HEK293 (cell line): ENCODE measurements at regions not wholly inside any gene's neighbourhood (a gene's known extent, or its start where the extent isn't known, plus 50 kb on each side); places are given as distances from the start of the nearest gene placed in this dataset.

Experiments
- CTCF ChIA-PET: fragments of 350-600 bp; formaldehyde crosslinking; extraction: SDS; loops from one replicate; lab custom pipeline; 2021; ENCODE audit warnings: antibody characterized with exemption; lab: Yijun Ruan, JAX
- POLR2A ChIA-PET: fragments of 300-600 bp; formaldehyde crosslinking; extraction: SDS; loops from one replicate; lab custom pipeline; 2020; ENCODE audit warnings: antibody characterized with exemption, inconsistent platforms; lab: Yijun Ruan, JAX
- H3K27ac ChIP-seq: fragments of 200-500 bp; sonication (Bioruptor generic); 2 replicates; pipeline ENCODE4 v1.5.1; 2014; ENCODE audit warnings: low read depth, low read length, control low read depth, inconsistent platforms; ENCODE audit errors: extremely low read depth
- H3K36me3 ChIP-seq, 2 experiments: fragments of 200-500 bp in 1 of 2; sonication (Bioruptor generic) in 1 of 2; 1 replicate in 1 of 2; 2 replicates in 1 of 2; pipeline ENCODE4 v1.5.1; 2014 to 2017; ENCODE audit warnings: inconsistent platforms in 2 of 2, low read length in 2 of 2; ENCODE audit not compliant: control insufficient read depth in 2 of 2, insufficient read depth in 1 of 2
- H3K4me1 ChIP-seq: fragments of 200-500 bp; sonication (Bioruptor generic); 2 replicates; pipeline ENCODE4 v1.5.1; 2014; ENCODE audit warnings: mild to moderate bottlenecking, low read length, inconsistent platforms; ENCODE audit not compliant: control insufficient read depth, insufficient read depth
- H3K4me3 ChIP-seq: 2 replicates; pipeline ENCODE4 v1.5.1; 2011; ENCODE audit warnings: low read depth, mild to moderate bottlenecking, control low read depth, low read length, moderate library complexity
- H3K9me3 ChIP-seq: fragments of 200-500 bp; sonication (Bioruptor generic); 2 replicates; pipeline ENCODE4 v1.5.1; 2014; ENCODE audit warnings: low read depth, low read length, inconsistent platforms; ENCODE audit not compliant: control insufficient read depth, insufficient read depth
- OSR2 ChIP-seq: fragments of 450-650 bp; formaldehyde crosslinking; IDR thresholded peaks from 2 replicates; pipeline ENCODE4 v1.5.1; 2016; ENCODE audit warnings: missing biosample characterization, missing genetic modification characterization
- REST ChIP-seq: fragments of 450-650 bp; formaldehyde crosslinking; IDR thresholded peaks from 2 replicates; pipeline ENCODE4 v1.5.1; 2016; ENCODE audit warnings: missing biosample characterization, missing genetic modification characterization
- SETDB1 ChIP-seq: IDR thresholded peaks from one replicate; pipeline ENCODE4 v1.6.1; 2017; ENCODE audit warnings: mild to moderate bottlenecking, low read length, moderate library complexity, mixed read lengths; ENCODE audit not compliant: insufficient read length
- TCF7L2 ChIP-seq: IDR thresholded peaks from 2 replicates; pipeline ENCODE4 v1.6.1; 2011; ENCODE audit warnings: low read depth, mild to moderate bottlenecking, inconsistent platforms, low read length, moderate library complexity, borderline replicate concordance
- ZBTB1 ChIP-seq: fragments of 450-650 bp; formaldehyde crosslinking; IDR thresholded peaks from 2 replicates; pipeline ENCODE4 v1.5.1; 2016; ENCODE audit warnings: missing biosample characterization, missing genetic modification characterization
- ZEB2 ChIP-seq: fragments of 450-650 bp; formaldehyde crosslinking; IDR thresholded peaks from 2 replicates; pipeline ENCODE4 v1.5.1; 2016; ENCODE audit warnings: missing biosample characterization, missing genetic modification characterization
- ZFP37 ChIP-seq: fragments of 450-650 bp; formaldehyde crosslinking; IDR thresholded peaks from 2 replicates; pipeline ENCODE4 v1.5.1; 2016; ENCODE audit warnings: missing biosample characterization, missing genetic modification characterization
- ZFP41 ChIP-seq: fragments of 450-650 bp; formaldehyde crosslinking; IDR thresholded peaks from 2 replicates; pipeline ENCODE4 v1.5.1; 2016; ENCODE audit warnings: missing biosample characterization, missing genetic modification characterization, borderline replicate concordance
- ZIC2 ChIP-seq: fragments of 450-650 bp; formaldehyde crosslinking; IDR thresholded peaks from 2 replicates; pipeline ENCODE4 v1.5.1; 2016; ENCODE audit warnings: missing biosample characterization, missing genetic modification characterization
- ZNF354C ChIP-seq: fragments of 450-650 bp; formaldehyde crosslinking; IDR thresholded peaks from 2 replicates; pipeline ENCODE4 v1.5.1; 2016; ENCODE audit warnings: missing biosample characterization, missing genetic modification characterization, low read depth, borderline replicate concordance
- ZNF416 ChIP-seq: fragments of 450-650 bp; formaldehyde crosslinking; IDR thresholded peaks from 2 replicates; pipeline ENCODE4 v1.5.1; 2016; ENCODE audit warnings: missing biosample characterization, missing genetic modification characterization
- ZNF426 ChIP-seq: fragments of 450-650 bp; formaldehyde crosslinking; IDR thresholded peaks from 2 replicates; pipeline ENCODE4 v1.5.1; 2017; ENCODE audit warnings: missing biosample characterization, missing genetic modification characterization, mild to moderate bottlenecking, inconsistent platforms, moderate library complexity
- ZNF514 ChIP-seq: fragments of 450-650 bp; formaldehyde crosslinking; IDR thresholded peaks from 2 replicates; pipeline ENCODE4 v1.5.1; 2016; ENCODE audit warnings: missing biosample characterization, missing genetic modification characterization
- ZNF596 ChIP-seq: fragments of 450-650 bp; IDR thresholded peaks from 2 replicates; pipeline ENCODE4 v1.5.0; 2018; ENCODE audit warnings: missing biosample characterization, mild to moderate bottlenecking, missing genetic modification characterization, moderate library complexity
- TF ChIP-seq, protein P1 (sequence below): fragments of 450-650 bp; formaldehyde crosslinking; IDR thresholded peaks from 2 replicates; pipeline ENCODE4 v1.5.1; 2016; ENCODE audit warnings: missing biosample characterization, missing genetic modification characterization, low read depth
- TF ChIP-seq, protein P2 (sequence below): fragments of 450-650 bp; formaldehyde crosslinking; IDR thresholded peaks from 2 replicates; pipeline ENCODE4 v1.5.1; 2016; ENCODE audit warnings: missing biosample characterization, missing genetic modification characterization

DNA sequence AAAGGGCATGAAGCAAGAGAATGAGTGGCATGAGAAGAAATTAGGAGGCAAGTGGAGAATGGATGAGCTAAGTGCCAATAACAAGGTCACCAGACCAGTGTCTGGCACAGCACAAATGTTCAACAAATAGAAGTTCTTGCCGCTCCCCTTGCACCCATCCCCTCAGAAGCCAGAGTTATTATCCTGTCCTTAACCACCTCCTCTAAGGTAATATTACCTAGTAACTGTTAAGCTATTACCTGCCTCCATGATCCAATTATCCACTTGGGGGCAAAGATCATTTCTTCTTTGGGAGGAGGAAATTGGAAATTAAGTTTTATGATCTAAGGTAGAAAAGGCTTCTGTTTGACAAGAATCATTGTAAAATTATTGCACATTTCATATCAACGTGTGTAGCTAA, 133.8 kb downstream of the FOXA2 start:
- Histone ChIP-seq H3K9me3 (no peaks in the 10 kb centered on the region), H3K27ac (no peak overlapping the region), H3K4me3 (no peak overlapping the region), H3K4me1 (no peaks in the 10 kb centered on the region), H3K36me3 (no peaks in the 10 kb centered on the region)
- ChIA-PET CTCF (interaction anchor here (0.6 to 1.3 kb wide), 5 partner anchors 22 to 843 kb away, joined by 3 to 7 read pairs (median 4); no protein-coding TSS in a partner anchor), POLR2A (no interaction called here)
- no peak for TF ChIP-seq ZFP37 (tag by site-specific recombination)
- TF ChIP-seq ZFP41 (tag by site-specific recombination): no peak
- no peak for TF ChIP-seq ZNF596 (tag by site-specific recombination)
- no peak for TF ChIP-seq TCF7L2
- no peak for TF ChIP-seq ZEB2
- TF ChIP-seq SETDB1: no peak
- no peak for TF ChIP-seq ZNF426 (tag by site-specific recombination)
- TF ChIP-seq ZNF354C (tag by site-specific recombination): no peak
- TF ChIP-seq ZNF514 (tag by site-specific recombination): no peak

- CTCF ChIA-PET: interaction anchor here (0.6 kb wide), 1 partner anchor 110 kb away, joined by 5 read pairs; no protein-coding TSS in a partner anchor
- POLR2A ChIA-PET: no interaction called here
Observed at GRCh38 chr20:22449188-22449973, 135.0 kb downstream of the FOXA2 start.

More at GRCh38 chr20:22449188-22449973, 135.0 kb downstream of the FOXA2 start:
- TF ChIP-seq ZIC2 (tag by site-specific recombination): no peak
- TF ChIP-seq REST (tag by site-specific recombination): no peak
- TF ChIP-seq, protein P1, sequence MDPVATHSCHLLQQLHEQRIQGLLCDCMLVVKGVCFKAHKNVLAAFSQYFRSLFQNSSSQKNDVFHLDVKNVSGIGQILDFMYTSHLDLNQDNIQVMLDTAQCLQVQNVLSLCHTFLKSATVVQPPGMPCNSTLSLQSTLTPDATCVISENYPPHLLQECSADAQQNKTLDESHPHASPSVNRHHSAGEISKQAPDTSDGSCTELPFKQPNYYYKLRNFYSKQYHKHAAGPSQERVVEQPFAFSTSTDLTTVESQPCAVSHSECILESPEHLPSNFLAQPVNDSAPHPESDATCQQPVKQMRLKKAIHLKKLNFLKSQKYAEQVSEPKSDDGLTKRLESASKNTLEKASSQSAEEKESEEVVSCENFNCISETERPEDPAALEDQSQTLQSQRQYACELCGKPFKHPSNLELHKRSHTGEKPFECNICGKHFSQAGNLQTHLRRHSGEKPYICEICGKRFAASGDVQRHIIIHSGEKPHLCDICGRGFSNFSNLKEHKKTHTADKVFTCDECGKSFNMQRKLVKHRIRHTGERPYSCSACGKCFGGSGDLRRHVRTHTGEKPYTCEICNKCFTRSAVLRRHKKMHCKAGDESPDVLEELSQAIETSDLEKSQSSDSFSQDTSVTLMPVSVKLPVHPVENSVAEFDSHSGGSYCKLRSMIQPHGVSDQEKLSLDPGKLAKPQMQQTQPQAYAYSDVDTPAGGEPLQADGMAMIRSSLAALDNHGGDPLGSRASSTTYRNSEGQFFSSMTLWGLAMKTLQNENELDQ (tag by site-specific recombination): no peak
- TF ChIP-seq ZBTB1 (tag by site-specific recombination): no peak
- no peak for TF ChIP-seq OSR2 (tag by site-specific recombination)
- no peak for TF ChIP-seq ZNF416 (tag by site-specific recombination)
- TF ChIP-seq, protein P2, sequence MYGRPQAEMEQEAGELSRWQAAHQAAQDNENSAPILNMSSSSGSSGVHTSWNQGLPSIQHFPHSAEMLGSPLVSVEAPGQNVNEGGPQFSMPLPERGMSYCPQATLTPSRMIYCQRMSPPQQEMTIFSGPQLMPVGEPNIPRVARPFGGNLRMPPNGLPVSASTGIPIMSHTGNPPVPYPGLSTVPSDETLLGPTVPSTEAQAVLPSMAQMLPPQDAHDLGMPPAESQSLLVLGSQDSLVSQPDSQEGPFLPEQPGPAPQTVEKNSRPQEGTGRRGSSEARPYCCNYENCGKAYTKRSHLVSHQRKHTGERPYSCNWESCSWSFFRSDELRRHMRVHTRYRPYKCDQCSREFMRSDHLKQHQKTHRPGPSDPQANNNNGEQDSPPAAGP (tag by site-specific recombination): no peak
- no peaks in the 10 kb centered on the region for H3K9me3 ChIP-seq
- no peaks in the 10 kb centered on the region for H3K4me1 ChIP-seq
- H3K36me3 ChIP-seq: no peaks in the 10 kb centered on the region
- no peak overlapping the region for H3K4me3 ChIP-seq
- no peak overlapping the region for H3K27ac ChIP-seq
